AG10803 (cell line): ENCODE measurements at regions not wholly inside any gene's neighbourhood (a gene's known extent, or its start where the extent isn't known, plus 50 kb on each side); places are given as distances from the start of the nearest gene placed in this dataset.

ENCODE experiments used
- DNase-seq: peaks from one replicate; pipeline ENCODE4 v3.0.0; 2010; ENCODE audit warnings: low read depth
- H3K4me3 ChIP-seq: 2 replicates; pipeline ENCODE4 v1.5.1; 2011; ENCODE audit warnings: mild to moderate bottlenecking, low read length, control low read depth
- CTCF ChIP-seq: conservative IDR thresholded peaks from 2 replicates; pipeline ENCODE4 v1.5.1; 2011; ENCODE audit warnings: mild to moderate bottlenecking, low read length, control low read depth, inconsistent platforms

- H3K4me3 ChIP-seq, result no peak overlapping the region
- no peak for DNase-seq
- no peak for TF ChIP-seq CTCF
These were observed 76.3 kb downstream of the MAP1LC3B2 start for GRCh38 chr12:116635487-116635886.

- H3K4me3 ChIP-seq, result no peak overlapping the region
- no peak for TF ChIP-seq CTCF
- no peak for DNase-seq
These were observed 74.3 kb downstream of the MAP1LC3B2 start for GRCh38 chr12:116633476-116633875.

GRCh38 chr12:116631619-116632018, 72.4 kb downstream of the MAP1LC3B2 start:
- no peak overlapping the region for H3K4me3 ChIP-seq
- no peak for DNase-seq
- no peak for TF ChIP-seq CTCF

- DNase-seq, result no peak
- no peak overlapping the region for H3K4me3 ChIP-seq
- no peak for TF ChIP-seq CTCF
These were observed 71.6 kb downstream of the MAP1LC3B2 start for GRCh38 chr12:116630762-116631161.

GRCh38 chr12:116629480-116629879, 70.3 kb downstream of the MAP1LC3B2 start:
- DNase-seq, result no peak
- H3K4me3 ChIP-seq, result no peak overlapping the region
- TF ChIP-seq CTCF, result no peak

- no peak overlapping the region for H3K4me3 ChIP-seq
- no peak for TF ChIP-seq CTCF
- no peak for DNase-seq
These were observed 69.8 kb downstream of the MAP1LC3B2 start for GRCh38 chr12:116628989-116629388.

- no peak overlapping the region for H3K4me3 ChIP-seq
- DNase-seq, result no peak
- no peak for TF ChIP-seq CTCF
These were observed 69.2 kb downstream of the MAP1LC3B2 start for GRCh38 chr12:116628450-116628793.
